Vagina (tissue), 2 donors: ENCODE measurements at regions not wholly inside any gene's neighbourhood (a gene's known extent, or its start where the extent isn't known, plus 50 kb on each side); places are given as distances from the start of the nearest gene placed in this dataset.

Experiments
- DNase-seq, 2 donors: peaks; one replicate each; pipeline ENCODE4 v3.0.0-alpha.2; 2017; ENCODE audit errors: extremely low spot score in 2 of 2
- H3K27ac ChIP-seq: fragments of 200-600 bp; sonication (generic); one replicate; pipeline ENCODE4 v1.5.1; 2019
- H3K27me3 ChIP-seq: fragments of 200-600 bp; sonication (generic); one replicate; pipeline ENCODE4 v1.5.1; 2019
- H3K36me3 ChIP-seq, 2 donors: fragments of 200-600 bp; sonication (generic); one replicate each; pipeline ENCODE4 v1.5.1; 2017 to 2019
- H3K4me1 ChIP-seq: fragments of 200-600 bp; sonication (generic); one replicate; pipeline ENCODE4 v1.5.1; 2019
- H3K4me3 ChIP-seq, 2 donors: fragments of 200-600 bp; sonication (generic); 1 replicate in 1 of 2; 2 replicates in 1 of 2; pipeline ENCODE4 v1.5.1; 2016 to 2019
- H3K9me3 ChIP-seq: fragments of 200-600 bp; sonication (generic); one replicate; pipeline ENCODE4 v1.5.1; 2019
- POLR2A ChIP-seq, 2 donors: fragments of 450-650 bp; IDR thresholded peaks; one replicate each; pipeline ENCODE4 v1.6.1; 2017; ENCODE audit warnings: antibody characterized with exemption in 2 of 2, mild to moderate bottlenecking in 2 of 2, moderate library complexity in 2 of 2
- POLR2AphosphoS5 ChIP-seq, 2 donors: sonication (generic); formaldehyde crosslinking; IDR thresholded peaks; one replicate each; pipeline ENCODE4 v1.9.0; 2017; ENCODE audit warnings: antibody characterized with exemption in 2 of 2, mild to moderate bottlenecking in 2 of 2, low read depth in 1 of 2; ENCODE audit not compliant: insufficient read depth in 1 of 2
- intact Hi-C: fragments of 100-400 bp; cut with DNase I; formaldehyde crosslinking; loops from one replicate; pipeline ENCODE4 v1.15.1; 2023
- TF ChIP-seq, protein P1 (sequence below), 3 experiments: fragments of 450-650 bp in 2 of 3; fragments of 200-600 bp in 1 of 3; sonication (generic) in 1 of 3; IDR thresholded peaks; one replicate each; pipeline ENCODE4 v1.5.1; 2017 to 2019; ENCODE audit warnings: antibody characterized with exemption in 3 of 3, mild to moderate bottlenecking in 2 of 3, moderate library complexity in 2 of 3

DNA sequence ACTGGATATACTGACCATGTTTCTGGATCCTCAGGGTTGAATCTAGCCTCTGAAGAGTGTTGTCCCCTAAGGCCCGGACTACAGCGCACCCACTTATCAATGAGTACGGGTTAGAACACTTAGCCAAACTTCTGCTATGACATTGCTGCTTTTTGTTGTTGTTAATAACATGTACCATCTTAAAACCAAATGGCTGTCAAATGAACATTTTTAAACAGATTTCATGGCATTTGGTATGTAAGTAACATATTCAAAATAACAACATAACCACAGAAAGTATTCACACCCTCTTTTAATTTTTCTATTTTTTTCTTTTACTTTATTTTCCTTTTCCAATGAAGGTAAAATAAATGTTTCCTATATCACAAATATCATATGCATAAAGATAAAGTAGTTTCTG lies 1292.5 kb upstream of the TENM4 start:
- Histone ChIP-seq H3K36me3 (no peaks in the 10 kb centered on the region), H3K4me3 (no peak overlapping the region), H3K27me3 (no peaks in the 10 kb centered on the region), H3K9me3 (no peaks in the 10 kb centered on the region), H3K4me1 (no peaks in the 10 kb centered on the region), H3K27ac (no peak overlapping the region)
- intact Hi-C loops: no loop called here
- DNase-seq: no peak
- TF ChIP-seq POLR2A (IDR thresholded peaks at IDR 0.05) (no peak), POLR2AphosphoS5 (IDR thresholded peaks at IDR 0.05; ENCODE audit: insufficient read depth in 1 of 2, low read depth in 1 of 2) (no peak)
- TF ChIP-seq, protein P1, sequence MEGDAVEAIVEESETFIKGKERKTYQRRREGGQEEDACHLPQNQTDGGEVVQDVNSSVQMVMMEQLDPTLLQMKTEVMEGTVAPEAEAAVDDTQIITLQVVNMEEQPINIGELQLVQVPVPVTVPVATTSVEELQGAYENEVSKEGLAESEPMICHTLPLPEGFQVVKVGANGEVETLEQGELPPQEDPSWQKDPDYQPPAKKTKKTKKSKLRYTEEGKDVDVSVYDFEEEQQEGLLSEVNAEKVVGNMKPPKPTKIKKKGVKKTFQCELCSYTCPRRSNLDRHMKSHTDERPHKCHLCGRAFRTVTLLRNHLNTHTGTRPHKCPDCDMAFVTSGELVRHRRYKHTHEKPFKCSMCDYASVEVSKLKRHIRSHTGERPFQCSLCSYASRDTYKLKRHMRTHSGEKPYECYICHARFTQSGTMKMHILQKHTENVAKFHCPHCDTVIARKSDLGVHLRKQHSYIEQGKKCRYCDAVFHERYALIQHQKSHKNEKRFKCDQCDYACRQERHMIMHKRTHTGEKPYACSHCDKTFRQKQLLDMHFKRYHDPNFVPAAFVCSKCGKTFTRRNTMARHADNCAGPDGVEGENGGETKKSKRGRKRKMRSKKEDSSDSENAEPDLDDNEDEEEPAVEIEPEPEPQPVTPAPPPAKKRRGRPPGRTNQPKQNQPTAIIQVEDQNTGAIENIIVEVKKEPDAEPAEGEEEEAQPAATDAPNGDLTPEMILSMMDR (IDR thresholded peaks at IDR 0.05): no peak

GRCh38 chr11:80727315-80727714 lies 1286.5 kb upstream of the TENM4 start:
- DNase-seq: no peak
- Histone ChIP-seq H3K27ac (no peak overlapping the region), H3K4me3 (no peak overlapping the region), H3K4me1 (no peaks in the 10 kb centered on the region), H3K9me3 (no peaks in the 10 kb centered on the region), H3K36me3 (no peaks in the 10 kb centered on the region), H3K27me3 (no peaks in the 10 kb centered on the region)
- intact Hi-C loops: no loop called here
- TF ChIP-seq, protein P1 (IDR thresholded peaks at IDR 0.05): no peak
- no peak for TF ChIP-seq POLR2AphosphoS5 (IDR thresholded peaks at IDR 0.05; ENCODE audit: insufficient read depth in 1 of 2, low read depth in 1 of 2)
- no peak for TF ChIP-seq POLR2A (IDR thresholded peaks at IDR 0.05)

- no peak for DNase-seq
- Histone ChIP-seq H3K4me1 (no peaks in the 10 kb centered on the region), H3K36me3 (no peaks in the 10 kb centered on the region), H3K9me3 (no peaks in the 10 kb centered on the region), H3K27ac (no peak overlapping the region), H3K27me3 (no peaks in the 10 kb centered on the region), H3K4me3 (no peak overlapping the region)
- intact Hi-C loops: no loop called here
- TF ChIP-seq POLR2AphosphoS5 (IDR thresholded peaks at IDR 0.05; ENCODE audit: insufficient read depth in 1 of 2, low read depth in 1 of 2) (no peak), POLR2A (IDR thresholded peaks at IDR 0.05) (no peak)
- TF ChIP-seq, protein P1 (IDR thresholded peaks at IDR 0.05): no peak
These were observed 1285.4 kb upstream of the TENM4 start for GRCh38 chr11:80726236-80726635.

DNA sequence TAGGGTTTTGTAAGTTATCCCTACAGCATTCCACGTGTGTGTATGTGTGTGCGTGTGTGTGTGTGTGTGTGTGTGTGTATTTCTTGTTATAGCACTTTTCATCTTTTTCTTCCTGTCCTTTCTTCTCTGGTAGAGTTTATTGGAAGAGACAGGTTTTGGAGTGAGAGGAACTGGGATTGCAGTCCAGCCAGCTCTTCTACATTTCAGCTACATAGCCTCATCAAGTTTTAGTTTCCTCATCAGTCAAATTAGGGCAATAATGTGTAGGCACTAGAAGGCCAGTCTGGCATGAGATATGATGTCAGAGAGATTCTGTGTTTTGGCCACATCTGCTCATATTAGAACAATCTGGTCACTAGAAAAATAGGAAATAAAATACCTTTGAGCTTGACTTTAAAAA lies 1283.5 kb upstream of the TENM4 start:
- Histone ChIP-seq H3K36me3 (no peaks in the 10 kb centered on the region), H3K27ac (no peak overlapping the region), H3K4me3 (no peak overlapping the region), H3K9me3 (no peaks in the 10 kb centered on the region), H3K27me3 (no peaks in the 10 kb centered on the region), H3K4me1 (no peaks in the 10 kb centered on the region)
- intact Hi-C loops: no loop called here
- TF ChIP-seq, protein P1 (IDR thresholded peaks at IDR 0.05): no peak
- no peak for DNase-seq

GRCh38 chr11:80722629-80723028 lies 1281.8 kb upstream of the TENM4 start:
- Histone ChIP-seq H3K4me1 (no peaks in the 10 kb centered on the region), H3K4me3 (no peak overlapping the region), H3K9me3 (no peaks in the 10 kb centered on the region), H3K36me3 (no peaks in the 10 kb centered on the region), H3K27ac (no peak overlapping the region), H3K27me3 (no peaks in the 10 kb centered on the region)
- TF ChIP-seq POLR2A (IDR thresholded peaks at IDR 0.05) (no peak), POLR2AphosphoS5 (IDR thresholded peaks at IDR 0.05; ENCODE audit: insufficient read depth in 1 of 2, low read depth in 1 of 2) (no peak)
- TF ChIP-seq, protein P1 (IDR thresholded peaks at IDR 0.05): no peak
- intact Hi-C loops: no loop called here
- no peak for DNase-seq
